ENCODE measurements at regions not wholly inside any gene's neighbourhood (a gene's known extent, or its start where the extent isn't known, plus 50 kb on each side); places are given as distances from the start of the nearest gene placed in this dataset.

DNA sequence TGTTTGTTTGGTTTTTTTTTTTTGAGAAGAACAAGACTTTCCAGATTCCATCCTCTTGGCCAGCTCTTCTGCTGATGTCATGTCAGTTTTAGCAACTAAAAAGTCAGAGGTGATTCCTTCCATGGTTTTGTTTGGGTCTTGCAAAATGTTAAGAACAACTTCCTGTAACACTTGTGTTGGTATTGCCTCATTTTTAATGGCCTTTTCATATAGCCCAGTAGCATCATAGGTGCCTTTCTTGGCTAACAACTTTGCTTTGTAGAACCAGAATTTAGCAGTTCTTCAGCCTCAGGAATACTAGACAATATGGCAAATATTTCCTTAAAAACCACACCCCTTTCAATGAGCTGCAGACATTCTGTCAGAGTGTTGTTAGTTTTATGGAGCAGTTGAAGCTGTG lies 99.5 kb upstream of the SIRPG start:
- TF ChIP-seq CTCF (IDR thresholded peaks at IDR 0.05) (no peak), POLR2A (IDR thresholded peaks at IDR 0.05) (no peak)
